ENCODE measurements at regions not wholly inside any gene's neighbourhood (a gene's known extent, or its start where the extent isn't known, plus 50 kb on each side); places are given as distances from the start of the nearest gene placed in this dataset.

DNA sequence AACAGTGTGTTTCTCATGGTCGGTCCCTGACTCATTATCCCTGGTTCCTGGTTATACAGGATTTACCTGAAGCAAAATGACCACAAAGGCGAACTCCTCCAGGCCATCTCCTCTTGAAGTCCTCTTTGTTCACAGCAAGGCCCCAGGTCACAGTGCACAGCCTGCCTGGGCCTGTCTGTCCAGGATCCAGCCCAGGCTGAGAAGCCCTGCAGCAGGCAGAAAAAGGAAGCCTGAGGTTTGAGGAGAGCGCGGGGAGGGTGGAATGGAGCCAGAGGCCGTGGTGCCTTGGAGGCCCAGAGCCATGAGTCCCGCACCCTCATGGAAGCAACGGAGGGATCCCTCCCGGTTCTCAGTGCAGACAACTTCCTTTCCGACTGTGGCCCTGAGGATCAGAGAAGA lies 136.8 kb upstream of the IRF2BP2 start:
- no peak for DNase-seq

DNA sequence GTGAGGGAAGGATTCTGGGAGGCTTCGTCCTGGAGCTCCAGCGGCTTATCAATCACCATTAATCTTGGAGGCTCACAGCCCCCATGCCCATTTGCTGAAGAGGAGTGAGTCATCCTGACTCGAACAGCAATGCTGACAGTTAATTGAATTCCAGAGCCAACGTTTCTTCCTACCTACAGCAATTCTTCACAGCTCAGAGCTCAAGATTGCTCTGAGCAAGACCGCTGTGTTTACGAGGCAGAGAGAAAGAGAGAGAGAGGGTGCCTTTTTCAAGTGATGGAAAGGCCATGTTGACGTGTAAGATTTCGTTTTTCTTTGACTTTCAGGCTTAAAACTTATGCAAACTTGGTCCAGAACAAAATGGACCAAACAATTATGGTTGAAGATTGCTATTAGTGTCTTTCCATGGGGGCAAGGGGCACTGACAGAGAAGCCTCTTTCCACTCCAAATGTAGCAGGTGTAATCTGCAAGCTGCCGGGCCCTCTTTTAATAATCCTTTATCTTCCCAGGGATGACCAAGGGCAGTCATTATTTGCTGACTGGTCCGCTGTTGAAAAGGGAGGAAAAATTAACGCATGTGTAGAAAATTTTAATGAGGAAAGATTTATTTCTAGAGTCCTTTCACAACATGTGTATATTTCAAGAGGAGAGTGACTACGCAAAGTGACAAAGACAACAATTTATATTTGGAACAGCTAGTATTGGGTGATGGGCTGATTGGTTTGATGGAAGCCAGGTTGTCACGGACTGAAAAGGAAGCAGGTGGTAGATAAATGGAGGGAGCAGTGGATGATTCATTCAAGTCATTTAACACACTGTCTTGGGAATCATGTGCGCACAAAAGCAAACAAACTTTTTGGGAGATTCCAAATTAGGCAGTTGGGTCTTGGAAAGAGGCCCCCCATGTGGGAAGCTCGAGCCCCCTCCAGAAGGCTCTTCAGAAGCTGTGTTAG lies 136.1 kb upstream of the IRF2BP2 start:
- DNase-seq, result no peak

DNA sequence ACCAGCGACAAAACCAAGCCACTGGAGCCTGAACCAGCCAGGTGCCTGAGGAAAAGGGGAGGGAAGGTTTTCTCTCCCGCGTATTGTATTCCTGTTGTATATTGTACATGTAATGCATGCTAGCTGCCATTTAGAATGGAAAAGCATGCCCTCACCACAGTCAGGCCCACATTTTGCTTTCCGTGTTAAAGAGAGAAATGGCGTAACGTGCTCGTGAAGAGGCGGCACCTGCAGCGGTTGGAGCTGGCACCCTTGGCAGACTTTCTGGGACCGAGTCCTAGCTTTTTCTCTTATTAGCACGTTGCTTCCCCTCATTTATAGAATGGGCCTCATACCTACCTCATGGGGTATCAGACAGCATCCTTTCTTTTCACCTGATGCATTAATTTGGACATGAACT lies 135.3 kb upstream of the IRF2BP2 start:
- DNase-seq, result no peak

DNA sequence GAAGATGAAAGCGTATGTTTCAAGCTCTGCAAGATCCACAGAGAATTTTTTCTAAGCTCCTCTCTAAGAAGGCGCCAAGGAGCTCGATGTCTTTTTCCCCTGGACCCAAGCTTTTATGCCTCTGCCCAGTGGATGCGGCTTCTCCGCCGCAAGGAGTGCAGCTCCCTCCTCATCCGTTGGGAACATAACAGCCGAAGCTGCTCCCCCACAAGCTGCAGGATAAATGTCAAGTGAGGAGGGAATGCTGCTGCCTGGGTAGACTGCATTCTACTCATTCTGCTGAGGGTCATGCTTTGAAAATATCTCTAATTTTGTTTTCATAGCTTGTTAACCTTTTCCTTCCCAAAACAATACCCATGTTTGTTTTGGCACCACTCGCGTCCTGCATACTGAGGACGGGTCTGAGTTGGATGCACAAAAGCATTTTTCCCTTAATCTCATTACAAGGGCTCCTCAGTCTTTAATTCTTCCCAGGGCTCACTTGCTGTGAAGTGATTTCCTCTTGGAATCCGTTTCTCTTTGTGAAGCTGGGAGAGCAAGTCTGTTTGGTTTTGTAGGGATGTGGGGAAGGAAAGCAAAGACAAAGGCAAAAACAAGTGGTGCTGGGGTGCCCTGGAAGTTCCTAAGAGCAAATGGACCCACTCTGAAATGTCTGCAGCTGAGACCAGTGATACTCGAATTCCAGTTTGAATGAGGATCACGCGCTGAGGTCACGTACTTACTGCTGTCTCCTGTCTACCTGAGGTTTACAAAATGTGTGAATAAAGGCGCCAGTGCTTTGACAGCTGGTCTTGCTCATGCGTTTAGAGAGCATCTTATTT lies 134.0 kb upstream of the IRF2BP2 start:
- no peak for DNase-seq

DNA sequence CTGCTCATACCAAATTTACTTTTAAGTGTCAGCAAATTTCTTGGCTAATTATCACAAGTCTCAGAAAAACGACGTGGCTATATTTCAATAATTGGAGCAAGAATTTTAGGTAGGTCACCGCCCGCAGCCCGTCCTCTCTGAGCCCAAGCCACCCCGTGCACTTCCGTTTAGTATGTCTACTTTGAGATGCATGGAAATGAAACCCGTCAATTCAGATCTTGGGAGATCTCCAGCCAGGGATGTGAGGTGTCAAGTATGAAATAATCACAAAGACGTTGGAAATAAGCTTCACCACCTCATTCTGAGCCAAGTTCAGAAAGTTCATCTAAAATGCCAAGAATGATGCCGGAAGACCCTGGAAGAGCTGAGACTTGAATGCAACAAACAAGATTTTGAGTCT lies 132.6 kb upstream of the IRF2BP2 start:
- DNase-seq, result no peak

DNA sequence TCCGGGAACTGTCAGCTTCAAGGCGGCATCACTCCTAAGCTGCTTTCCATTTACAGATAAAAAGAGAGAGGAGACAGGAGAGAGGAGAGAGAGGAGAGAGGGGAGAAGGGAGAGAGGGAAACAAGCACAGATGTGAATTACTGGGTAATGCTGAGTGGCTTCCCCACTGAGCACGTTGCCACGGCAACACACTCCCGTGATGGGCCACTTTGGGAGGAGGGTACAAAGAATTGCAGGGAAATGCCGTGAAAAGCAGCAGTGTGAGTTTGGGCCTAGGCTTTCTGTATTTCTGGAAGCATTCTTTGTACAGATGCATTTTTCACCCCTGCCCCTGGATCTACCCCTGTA lies 128.0 kb upstream of the IRF2BP2 start:
- no peak for DNase-seq

DNA sequence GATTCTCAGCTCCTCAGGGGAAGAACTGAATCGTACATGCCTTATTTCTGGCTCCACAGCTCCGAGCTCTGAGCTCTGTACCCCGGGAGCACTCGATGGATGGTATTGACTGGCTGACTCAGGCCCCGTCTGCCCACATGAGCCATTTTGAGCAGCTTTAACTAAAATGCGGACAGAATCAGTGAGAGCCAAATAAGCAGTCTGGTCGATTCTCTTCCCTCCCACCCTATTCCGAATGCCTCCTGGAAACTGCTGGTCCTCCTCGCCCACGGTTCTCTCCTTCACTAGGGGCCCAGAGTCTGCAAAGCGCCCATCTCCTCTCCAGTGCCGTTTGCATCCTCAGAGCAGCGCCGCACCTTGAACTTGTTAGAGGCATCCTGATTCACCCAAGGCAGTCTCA lies 125.9 kb upstream of the IRF2BP2 start:
- DNase-seq, result no peak

DNA sequence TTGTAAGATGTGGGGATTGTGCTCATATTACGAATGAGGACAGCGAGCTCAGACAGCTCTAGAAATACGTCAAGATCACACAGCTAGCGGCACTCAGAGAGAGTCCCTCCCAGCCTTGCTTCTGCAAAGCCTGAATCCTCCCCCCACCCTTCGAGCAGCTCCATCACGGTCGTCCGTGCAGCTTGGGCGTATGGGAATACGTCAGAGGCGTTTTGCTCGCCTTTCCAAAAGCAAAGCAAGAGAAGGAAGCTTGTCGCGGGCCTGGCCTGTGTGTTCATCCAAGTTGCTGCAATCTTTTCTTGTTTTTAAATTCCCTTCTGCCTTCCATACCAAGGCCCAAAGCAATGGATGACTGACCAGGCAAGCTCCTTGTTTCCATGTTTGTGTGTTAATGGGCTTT lies 125.5 kb upstream of the IRF2BP2 start:
- no peak for DNase-seq

DNA sequence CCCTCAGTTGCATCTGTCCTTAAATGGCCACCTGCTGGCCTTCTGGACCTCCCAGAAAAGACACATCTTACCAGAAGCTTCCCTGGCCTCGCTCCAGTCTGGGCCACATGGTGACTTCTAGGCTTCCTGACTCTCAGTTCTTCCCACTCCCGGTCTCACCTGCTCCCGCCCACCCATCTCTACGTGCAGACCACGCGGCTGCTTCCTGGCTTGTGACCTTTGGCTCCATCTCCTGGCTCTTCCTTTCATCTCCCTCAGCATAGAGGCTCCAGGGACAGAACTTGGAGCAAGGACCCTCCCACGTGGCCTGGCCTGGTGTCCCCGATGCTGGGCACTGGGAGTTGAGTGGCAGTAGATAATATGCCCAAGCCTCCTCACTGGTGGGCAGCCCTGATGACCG lies 124.9 kb upstream of the IRF2BP2 start:
- DNase-seq, result no peak

DNA sequence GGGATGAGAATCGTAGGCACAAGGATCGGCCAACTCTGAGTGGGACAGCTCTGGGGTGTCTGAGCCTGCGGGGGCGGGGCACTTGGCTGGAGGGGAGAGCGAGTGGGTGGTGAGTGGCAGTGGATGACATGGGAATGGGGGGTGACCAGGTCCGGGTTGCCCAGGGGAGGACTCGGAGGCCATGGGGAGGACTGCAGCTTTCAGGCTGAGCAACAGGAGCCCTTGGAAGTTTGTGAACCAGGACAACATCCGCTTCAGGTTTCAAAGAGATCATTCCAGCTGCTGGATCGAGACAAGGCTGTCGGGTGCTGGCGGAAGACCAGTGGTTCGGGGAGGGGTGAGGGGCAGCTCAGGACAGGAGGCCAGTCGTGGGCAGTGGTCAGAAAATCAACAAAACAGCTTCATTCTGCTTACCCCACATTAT lies 124.4 kb upstream of the IRF2BP2 start:
- no peak for DNase-seq

DNA sequence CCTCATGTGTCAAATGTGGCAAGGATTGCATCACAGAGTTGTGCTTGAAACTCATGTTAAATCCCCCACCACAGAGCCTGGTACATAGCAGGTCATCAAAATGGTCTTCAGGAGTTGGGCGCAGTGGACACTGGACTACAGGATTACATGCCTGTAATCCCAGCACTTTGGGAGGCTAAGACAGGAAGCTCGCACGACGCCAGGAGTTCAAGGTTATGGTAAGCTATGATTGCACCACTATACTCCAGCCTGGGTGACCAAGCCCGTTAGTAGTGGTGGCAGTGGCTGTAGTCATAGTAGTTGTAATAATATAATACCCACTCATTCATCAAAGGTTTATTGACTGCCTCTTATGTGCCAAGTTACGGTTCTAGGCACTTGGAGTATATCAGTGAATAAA lies 123.4 kb upstream of the IRF2BP2 start:
- no peak for DNase-seq

DNA sequence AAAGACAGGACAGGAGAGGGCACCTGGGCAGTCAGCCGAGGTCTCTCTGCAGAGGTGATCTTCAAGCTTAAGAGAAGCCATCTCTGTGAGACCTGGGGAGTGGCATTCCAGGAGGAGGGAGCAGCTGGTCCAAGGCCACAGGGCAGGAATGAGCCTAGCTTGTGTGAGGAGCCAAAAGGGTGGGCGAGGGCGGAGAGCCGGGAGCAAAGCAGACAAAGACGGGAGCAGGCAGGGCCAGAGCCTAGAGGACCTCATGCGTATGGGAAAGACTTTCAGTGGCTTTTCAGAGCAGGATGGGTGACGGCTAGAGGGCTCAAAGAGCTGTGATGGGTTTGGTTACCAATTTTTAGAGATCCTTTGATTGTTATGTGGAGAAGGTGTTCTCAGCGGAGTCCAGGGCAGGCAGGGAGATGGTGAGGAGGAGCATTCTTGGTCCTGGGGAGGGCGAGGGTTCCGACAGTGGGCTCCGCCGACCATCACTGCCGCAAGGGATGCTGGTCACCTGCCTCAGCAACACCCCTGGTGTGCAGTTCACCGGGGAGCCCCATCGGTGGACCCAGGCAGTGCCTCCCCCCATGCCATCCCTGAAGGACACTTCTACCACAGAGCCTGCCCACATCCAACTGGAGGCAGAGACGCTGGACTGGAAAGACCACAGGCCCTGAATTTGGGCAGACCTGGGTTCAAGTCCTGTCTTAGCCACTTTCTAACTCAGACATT lies 122.9 kb upstream of the IRF2BP2 start:
- DNase-seq, result no peak

DNA sequence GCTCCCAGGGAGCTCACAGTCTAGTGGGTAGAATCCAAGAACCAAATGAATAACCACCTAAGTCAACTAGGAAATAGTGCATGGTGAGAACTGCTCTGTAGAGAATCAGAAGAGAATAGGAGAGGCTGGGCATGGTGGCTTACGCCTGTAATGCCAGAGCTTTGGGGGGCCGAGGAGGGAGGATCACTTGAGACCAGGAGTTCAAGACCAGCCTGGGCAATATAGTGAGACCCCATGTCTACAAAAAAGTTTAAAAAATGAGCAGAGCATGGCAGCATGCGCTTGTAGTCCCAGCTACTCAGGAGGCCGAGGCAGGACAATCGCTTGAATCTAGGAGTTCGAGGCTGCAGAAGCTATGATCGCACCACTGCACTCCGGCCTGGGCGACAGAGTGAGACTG lies 122.3 kb upstream of the IRF2BP2 start:
- no peak for DNase-seq

DNA sequence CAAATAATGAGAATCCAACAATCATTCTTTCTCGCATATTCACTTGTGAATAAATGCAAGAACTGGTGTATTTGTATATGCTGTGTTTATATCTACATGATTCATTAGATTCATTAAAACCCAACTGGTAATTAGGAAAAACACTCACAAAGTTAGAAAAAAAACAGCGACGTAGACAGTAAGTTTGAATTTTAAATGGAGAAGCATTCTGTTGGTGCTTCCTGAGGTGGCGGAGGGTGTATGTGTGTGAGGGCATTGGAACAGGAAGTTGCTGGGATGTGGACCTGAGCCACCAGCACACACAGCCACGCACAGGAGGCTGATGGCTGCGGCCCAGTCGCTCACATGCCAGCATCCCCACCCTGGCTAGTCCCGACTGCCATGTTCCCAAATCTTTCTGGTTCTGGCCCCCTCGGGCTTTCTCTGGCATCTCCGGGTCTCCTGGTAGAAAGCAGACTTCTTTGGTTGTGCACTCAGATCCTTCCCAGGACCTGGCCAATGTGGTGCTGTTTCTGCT lies 121.6 kb upstream of the IRF2BP2 start:
- no peak for DNase-seq

DNA sequence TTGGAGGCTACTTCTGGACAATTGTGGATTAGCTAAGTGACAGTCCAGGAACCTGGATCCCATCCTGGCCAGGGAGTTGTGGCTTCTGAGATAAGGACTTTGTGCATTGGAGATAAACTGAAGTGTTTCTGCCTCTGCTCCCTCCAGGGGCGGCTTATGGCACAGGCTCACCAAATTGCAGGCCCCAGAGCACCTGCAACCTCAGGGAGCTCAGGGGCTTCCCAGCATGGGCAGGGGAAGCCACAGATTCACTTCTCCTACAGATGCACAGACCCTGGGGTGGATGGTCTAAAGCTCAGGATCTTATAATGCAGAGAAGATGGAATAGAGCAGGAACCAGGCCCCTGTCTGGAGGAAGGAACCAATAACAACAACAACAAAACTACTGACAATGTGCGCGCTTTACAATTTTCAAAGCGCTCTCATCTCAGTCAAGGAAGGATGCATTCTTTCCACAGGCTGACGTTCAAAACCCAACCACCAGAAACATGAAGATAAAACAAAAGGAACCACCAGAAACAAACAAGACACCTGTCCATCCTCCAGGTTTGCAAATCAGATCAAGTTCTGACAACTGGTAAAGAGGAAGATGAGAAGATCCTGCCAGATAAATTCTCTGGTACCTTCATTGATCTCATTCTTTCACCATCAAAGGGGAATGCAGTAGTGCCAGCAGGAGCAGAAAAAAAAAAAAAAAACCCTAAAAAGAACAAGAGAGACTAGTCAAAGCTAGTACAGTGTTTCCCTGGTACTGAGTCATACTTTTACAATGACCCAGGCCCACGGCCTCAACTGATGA lies 121.0 kb upstream of the IRF2BP2 start:
- DNase-seq, result no peak

DNA sequence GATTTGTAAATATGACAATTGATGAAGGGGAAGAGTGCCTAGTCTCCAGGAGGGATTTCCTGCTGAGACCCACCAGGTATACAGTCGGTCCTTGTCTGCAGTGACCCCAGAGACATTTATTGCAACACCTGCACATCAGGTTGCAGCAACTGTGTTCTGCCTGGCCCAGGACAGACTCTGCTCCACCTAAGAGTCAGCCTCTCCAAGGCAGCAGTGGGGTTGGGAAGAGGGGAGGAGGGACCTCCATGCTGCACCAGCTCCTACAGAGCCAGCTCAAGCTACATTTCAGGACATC lies 120.4 kb upstream of the IRF2BP2 start:
- DNase-seq, result no peak

DNA sequence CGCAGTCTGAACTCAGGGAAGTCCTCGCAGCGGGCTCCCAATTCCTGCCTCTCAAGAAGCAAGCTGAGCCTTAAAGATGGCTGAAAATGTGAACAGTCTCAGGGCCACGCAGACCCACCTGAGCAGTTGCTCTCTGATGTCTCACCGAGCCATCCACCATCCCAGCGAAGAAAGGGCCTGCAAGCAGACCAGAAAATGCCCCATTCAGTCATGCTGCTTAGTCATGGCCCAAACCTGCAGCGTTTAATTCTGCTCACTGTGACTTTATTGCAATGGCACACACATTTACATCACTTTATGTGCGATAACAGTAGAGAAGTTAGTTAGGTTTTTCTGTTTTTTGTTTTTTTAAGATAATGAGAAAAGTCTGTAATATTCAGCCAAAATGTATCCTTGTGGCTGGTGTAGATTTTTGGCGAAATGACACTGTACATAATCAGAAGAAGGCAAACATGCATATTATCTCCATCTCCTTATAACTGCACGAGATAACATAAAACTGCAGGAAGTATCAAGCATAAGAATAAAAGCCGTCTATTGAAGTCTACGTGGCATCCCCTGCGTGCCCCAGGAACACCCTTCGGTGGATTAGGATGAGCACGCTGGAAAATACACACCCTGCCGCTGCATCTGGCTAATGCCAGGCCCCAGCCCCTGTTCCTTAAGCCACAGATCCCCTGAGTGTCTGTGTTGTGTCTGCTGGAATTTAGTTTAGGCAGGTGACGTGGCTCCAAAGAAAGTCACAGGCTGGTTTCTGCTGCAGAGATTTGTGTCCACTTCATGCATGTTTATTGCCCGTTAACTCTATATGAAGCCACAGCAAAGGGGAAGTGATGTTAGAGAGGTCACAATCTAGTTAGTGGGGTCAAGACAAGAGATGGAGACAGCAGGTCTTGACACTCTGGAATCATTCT lies 119.8 kb upstream of the IRF2BP2 start:
- no peak for DNase-seq

DNA sequence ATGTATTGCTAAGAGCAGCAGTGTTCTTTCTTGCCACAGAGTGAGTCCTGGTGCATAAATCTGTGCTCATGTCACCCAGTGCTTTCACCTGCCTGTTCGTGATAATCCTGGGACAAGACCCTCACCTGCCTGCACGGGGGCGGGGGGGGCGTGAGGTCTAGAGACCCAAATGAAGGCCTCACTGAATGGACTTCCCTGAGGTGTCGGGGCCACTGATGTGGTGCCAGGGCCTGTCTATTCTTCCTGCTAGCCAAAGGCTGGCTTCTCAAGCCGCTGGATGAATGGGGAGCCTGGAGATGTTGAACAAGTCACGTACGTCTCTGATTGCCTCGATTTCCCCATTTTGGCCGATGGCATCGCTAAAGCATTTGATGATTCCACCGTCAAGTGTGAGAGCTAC lies 118.8 kb upstream of the IRF2BP2 start:
- DNase-seq, result no peak

DNA sequence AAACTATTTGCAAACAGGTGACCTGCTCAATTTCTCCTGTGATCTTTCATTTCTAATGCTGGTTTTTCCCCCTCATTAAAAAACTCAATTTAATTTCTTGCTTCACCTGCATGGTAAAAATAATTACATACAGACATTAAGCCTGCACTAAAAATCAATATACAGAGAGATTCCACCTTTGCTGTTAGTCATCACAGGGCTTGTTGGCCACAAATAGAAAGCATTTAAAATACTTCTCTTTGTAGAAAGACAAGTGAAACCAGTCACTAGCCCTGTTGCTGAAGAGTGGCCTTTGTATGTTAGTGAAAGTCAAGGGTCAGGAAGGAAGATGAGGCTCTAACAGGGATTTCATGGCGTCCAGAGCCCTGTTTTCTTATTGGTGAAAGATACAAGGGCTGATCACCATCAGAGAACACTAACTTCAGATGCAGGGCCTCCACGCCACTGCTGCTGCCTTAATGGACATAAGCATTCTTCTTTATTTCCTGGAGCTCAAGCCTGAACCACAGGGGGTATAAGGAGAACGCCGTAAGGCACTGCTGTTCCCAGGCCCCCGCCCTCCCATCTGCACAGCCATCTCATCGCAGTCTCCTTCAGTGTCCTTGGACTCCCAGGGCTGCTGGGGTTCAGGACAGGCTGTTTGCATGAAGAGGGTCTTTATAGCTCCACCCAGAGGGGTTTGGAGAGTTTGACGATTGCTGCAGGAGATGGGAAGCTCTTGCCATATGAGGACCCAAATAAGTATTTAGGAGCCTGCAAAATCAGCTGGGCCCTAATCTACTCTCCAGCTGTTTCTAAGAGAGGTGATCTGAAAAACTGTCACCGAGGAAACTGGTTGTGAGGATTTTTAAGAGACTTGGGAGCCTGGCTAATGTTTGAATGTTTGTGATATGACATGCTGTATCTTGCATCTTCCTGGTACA lies 117.3 kb upstream of the IRF2BP2 start:
- no peak for DNase-seq

DNA sequence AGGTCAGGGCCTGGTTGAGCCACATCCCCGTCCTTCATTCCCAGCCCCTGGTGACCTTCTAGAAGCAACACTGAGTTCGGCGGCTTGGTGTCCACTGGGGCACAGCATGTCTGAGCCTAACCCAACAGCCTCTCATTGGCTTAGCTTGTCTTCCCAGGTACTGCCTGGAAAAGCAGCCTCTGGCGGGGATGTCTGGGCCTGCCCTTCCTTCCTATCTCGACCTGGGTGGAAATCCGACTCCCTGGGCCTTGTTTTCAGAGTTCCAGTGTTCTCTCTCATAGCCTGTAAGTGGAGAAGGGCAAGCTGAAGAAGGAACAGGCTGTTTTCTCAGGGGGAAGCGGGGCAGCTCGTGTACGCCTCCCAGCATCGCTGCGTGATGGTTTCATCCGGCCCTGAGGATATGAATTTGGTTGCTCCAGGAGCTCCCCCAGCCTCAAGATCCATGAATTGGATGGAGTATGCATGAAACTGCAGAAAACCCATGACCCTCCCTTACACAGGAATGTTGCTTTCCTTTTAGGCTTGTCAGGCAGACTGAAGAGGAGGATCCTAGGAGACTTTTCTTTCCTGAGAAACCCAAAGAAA lies 116.5 kb upstream of the IRF2BP2 start:
- DNase-seq, result no peak

Data from SIG-M5 (cell line).